Adrenal gland (tissue), 9 donors: ENCODE measurements at regions not wholly inside any gene's neighbourhood (a gene's known extent, or its start where the extent isn't known, plus 50 kb on each side); places are given as distances from the start of the nearest gene placed in this dataset.
A peak's percentile ranks its signal among the peaks of the same experiment; 100 is the strongest.

Experiments used
- DNase-seq, 7 donors: peaks; one replicate each; pipeline ENCODE4 v3.0.0-alpha.2; 2019 to 2020
- H3K27ac ChIP-seq, 5 donors: fragments of 200-600 bp; sonication (generic) in 4 of 5; 1 replicate in 3 of 5; 2 replicates in 2 of 5; pipeline versions ENCODE4 v1.5.1 to v1.8.0; 2016 to 2020; ENCODE audit warnings: mild to moderate bottlenecking in 1 of 5
- H3K27me3 ChIP-seq: fragments of 200-600 bp; 2 replicates; pipeline ENCODE4 v1.8.0; 2021
- H3K36me3 ChIP-seq, 2 donors: fragments of 200-600 bp; replicated peaks in 1 of 2; 1 replicate in 1 of 2; 2 replicates in 1 of 2; pipeline versions ENCODE4 v1.5.1 to v1.8.0; 2018 to 2022
- H3K4me1 ChIP-seq, 2 donors: fragments of 200-600 bp; replicated peaks in 1 of 2; 1 replicate in 1 of 2; 2 replicates in 1 of 2; pipeline versions ENCODE4 v1.5.1 to v1.8.0; 2018 to 2021
- H3K4me3 ChIP-seq, 4 donors: fragments of 200-600 bp; sonication (generic) in 3 of 4; one replicate each; pipeline ENCODE4 v1.5.1; 2016 to 2018
- H3K9me3 ChIP-seq, 3 donors: fragments of 200-600 bp; sonication (generic) in 1 of 3; replicated peaks in 1 of 3; 1 replicate in 2 of 3; 2 replicates in 1 of 3; pipeline versions ENCODE4 v1.5.1 to v1.8.0; 2016 to 2021
- CTCF ChIP-seq, 6 experiments: fragments of 450-650 bp in 4 of 6; fragments of 200-600 bp in 2 of 6; sonication (generic) in 1 of 6; IDR thresholded peaks; 1 replicate in 5 of 6; 2 replicates in 1 of 6; pipeline versions ENCODE4 v1.5.1 to v1.8.0; 2016 to 2021; ENCODE audit warnings: antibody characterized with exemption in 6 of 6, mild to moderate bottlenecking in 2 of 6, moderate library complexity in 1 of 6
- POLR2A ChIP-seq, 2 donors: fragments of 450-650 bp; IDR thresholded peaks; one replicate each; pipeline ENCODE4 v1.6.1; 2017; ENCODE audit warnings: antibody characterized with exemption in 2 of 2, mild to moderate bottlenecking in 2 of 2, moderate library complexity in 1 of 2
- WGBS, 4 donors: extraction: QIAGEN DNeasy Blood & Tissue Kit in 2 of 4; methylation state at CpG; one replicate each; pipeline versions ENCODE4 v1.1.5 to v1.1.7; 2013 to 2017; 5-methylcytosine and 5-hydroxymethylcytosine counted together
- intact Hi-C, 2 donors: fragments of 100-400 bp; cut with DNase I; formaldehyde crosslinking; loops; one replicate each; pipeline versions ENCODE4 v1.14.1 to v1.15.0; 2022 to 2023
- donor health status: healthy with polysubstance abuse.
- donor health status: Bipolar disorder and iron deficiency.
- donor health status: DM: yes; HTN: yes; CAD: no.
- donor health status: DM: no; HTN: no; CAD: no.
- donor health status: DM: no; HTN: no; CAD: no.

- DNase-seq = no peak
- no peak for TF ChIP-seq CTCF (IDR thresholded peaks at IDR 0.05)
- no peak for TF ChIP-seq POLR2A (IDR thresholded peaks at IDR 0.05)
- no peak overlapping the region for H3K27ac ChIP-seq
- WGBS, 4 donors = 59 to 69% (median 66%) methylated on average over 3 of the region's 3 CpGs
- H3K27me3 ChIP-seq = no peaks in the 10 kb centered on the region
- no peak overlapping the region for H3K4me3 ChIP-seq
- no peaks in the 10 kb centered on the region for H3K9me3 ChIP-seq
- intact Hi-C loops = no loop called here
- no peaks in the 10 kb centered on the region for H3K4me1 ChIP-seq
- H3K36me3 ChIP-seq = no peaks in the 10 kb centered on the region
These were observed 92.4 kb upstream of the LIFR start for GRCh38 chr5:38648703-38649291.

- intact Hi-C loops = no loop called here
- H3K4me3 ChIP-seq = peak overlapping the region in 1 of 4 donors; percentile 40
These were observed 94.1 kb upstream of the LIFR start for GRCh38 chr5:38650540-38650939.

GRCh38 chr5:38650946-38651345 is 94.5 kb upstream of the LIFR start:
- WGBS, 4 donors = 23 to 39% (median 36%) methylated on average over 8 of the region's 8 CpGs
- no peak overlapping the region for H3K27ac ChIP-seq
- H3K4me1 ChIP-seq = no peaks in the 10 kb centered on the region
- TF ChIP-seq CTCF (IDR thresholded peaks at IDR 0.05) = no peak
- TF ChIP-seq POLR2A (IDR thresholded peaks at IDR 0.05) = no peak
- no peaks in the 10 kb centered on the region for H3K27me3 ChIP-seq
- H3K36me3 ChIP-seq = no peaks in the 10 kb centered on the region
- peak overlapping the region in 1 of 4 donors; percentile 40 for H3K4me3 ChIP-seq
- H3K9me3 ChIP-seq = no peaks in the 10 kb centered on the region
- intact Hi-C loops = no loop called here
- DNase-seq = no peak

More at GRCh38 chr5:38650540-38650939, 94.1 kb upstream of the LIFR start:
- Histone ChIP-seq H3K9me3 (no peaks in the 10 kb centered on the region), H3K36me3 (no peaks in the 10 kb centered on the region), H3K27me3 (no peaks in the 10 kb centered on the region), H3K4me1 (no peaks in the 10 kb centered on the region), H3K27ac (peak overlapping the region in 1 of 5 donors; percentile 12)
- TF ChIP-seq POLR2A (IDR thresholded peaks at IDR 0.05) = no peak
- TF ChIP-seq CTCF (IDR thresholded peaks at IDR 0.05) = no peak
- no peak for DNase-seq
- WGBS, 4 donors = 30 to 45% (median 36%) methylated on average over 7 of the region's 7 CpGs

GRCh38 chr5:38651806-38652205 is 95.4 kb upstream of the LIFR start:
- no peak for TF ChIP-seq CTCF (IDR thresholded peaks at IDR 0.05)
- no peak overlapping the region for H3K4me3 ChIP-seq
- H3K9me3 ChIP-seq = no peaks in the 10 kb centered on the region
- intact Hi-C loops = no loop called here
- H3K27ac ChIP-seq = no peak overlapping the region
- WGBS, 4 donors = 80 to 93% (median 86%) methylated on average over 6 of the region's 6 CpGs
- no peaks in the 10 kb centered on the region for H3K4me1 ChIP-seq
- no peaks in the 10 kb centered on the region for H3K36me3 ChIP-seq
- DNase-seq = no peak
- H3K27me3 ChIP-seq = no peaks in the 10 kb centered on the region
